ENCODE measurements at regions not wholly inside any gene's neighbourhood (a gene's known extent, or its start where the extent isn't known, plus 50 kb on each side); places are given as distances from the start of the nearest gene placed in this dataset.

GRCh38 chr21:35840949-35841348 lies 219.4 kb downstream of the SETD4 start:
- Histone ChIP-seq H3K9me3 (no peaks in the 10 kb centered on the region), H3K4me3 (ENCODE audit: low read depth in 2 of 2, low read length in 1 of 2) (no peak overlapping the region), H3K9ac (no peak overlapping the region), H3K79me2 (ENCODE audit: insufficient read depth) (no peaks in the 10 kb centered on the region), H3K9me2 (no peaks in the 10 kb centered on the region), H4K20me1 (ENCODE audit: insufficient read depth) (no peaks in the 10 kb centered on the region), H3K27me3 (ENCODE audit: insufficient read depth) (no peaks in the 10 kb centered on the region; the same call in 1 of the 2 replicates), H3K4me1 (ENCODE audit: control insufficient read depth in 1 of 2, insufficient read depth in 2 of 2, low read depth in 1 of 2, low read length in 1 of 2) (no peaks in the 10 kb centered on the region), H3K36me3 (replicated peaks in 1 of 2; ENCODE audit: control insufficient read depth in 1 of 2, insufficient read depth in 2 of 2, low read length in 1 of 2) (no peaks in the 10 kb centered on the region), H3F3A (replicated peaks; ENCODE audit: insufficient read depth) (no peaks in the 10 kb centered on the region), H3K4me2 (no peak overlapping the region), H2AFZ (ENCODE audit: low read depth) (no peak overlapping the region), H3K27ac (ENCODE audit: low read depth in 2 of 2, low read length in 1 of 2) (no peak overlapping the region)
- ChIA-PET POLR2A (no interaction called here), CTCF (interaction anchor here (0.6 to 4.8 kb wide), 9 partner anchors 9 to 1384 kb away, joined by 3 to 89 read pairs (median 13); no protein-coding TSS in a partner anchor)
- TF ChIP-seq TEAD4 (IDR thresholded peaks at IDR 0.05; ENCODE audit: borderline replicate concordance, insufficient read depth) = no peak
- no peak for TF ChIP-seq MEF2A (IDR thresholded peaks at IDR 0.05; ENCODE audit: borderline replicate concordance, low read depth)
- no peak for TF ChIP-seq MXI1 (IDR thresholded peaks at IDR 0.05; ENCODE audit: low read depth, low read length)
- no peak for TF ChIP-seq FOSL2 (IDR thresholded peaks at IDR 0.05; ENCODE audit: borderline replicate concordance, low read depth)
- no peak for TF ChIP-seq TCF12 (IDR thresholded peaks at IDR 0.05)
- TF ChIP-seq RCOR1 (IDR thresholded peaks at IDR 0.05; ENCODE audit: low read length) = no peak
- TF ChIP-seq SMC3 (IDR thresholded peaks at IDR 0.05; ENCODE audit: low read depth, low read length) = no peak
- TF ChIP-seq CTCF (IDR thresholded peaks at IDR 0.05) = no peak
- TF ChIP-seq ELF1 (IDR thresholded peaks at IDR 0.05) = no peak
- TF ChIP-seq FOXJ3 (CRISPR knock-in tag; IDR thresholded peaks at IDR 0.05) = no peak
- TF ChIP-seq EZH2phosphoT487 (IDR thresholded peaks at IDR 0.05; ENCODE audit: borderline replicate concordance, low read depth) = no peak
- TF ChIP-seq RAD21 (IDR thresholded peaks at IDR 0.05; ENCODE audit: low read length) = no peak
- no peak for TF ChIP-seq GATA2 (CRISPR knock-in tag; IDR thresholded peaks at IDR 0.05)
- TF ChIP-seq YY1 (IDR thresholded peaks at IDR 0.05; ENCODE audit: low read depth) = no peak
- TF ChIP-seq FOXM1 (IDR thresholded peaks at IDR 0.05; ENCODE audit: low read depth) = no peak
- no peak for TF ChIP-seq REST (IDR thresholded peaks at IDR 0.05; ENCODE audit: low read depth, low read length)
- TF ChIP-seq NFIC (IDR thresholded peaks at IDR 0.05; ENCODE audit: borderline replicate concordance) = no peak
- no peak for TF ChIP-seq EP300 (IDR thresholded peaks at IDR 0.05; ENCODE audit: borderline replicate concordance in 1 of 2, low read depth in 1 of 2, low read length in 1 of 2)
- DNase-seq = no peak
- 24% methylated on average over 2 of the region's 2 CpGs for WGBS (ENCODE audit: low lambda C conversion rate)

Data from SK-N-SH (cell line).